Stimulated activated CD4-positive, alpha-beta T cell treated with anti-CD3 and anti-CD28 coated beads, Interleukin-1b, Interleukin-23, amount 100 ng/mL, for 24 hours (primary cell): ENCODE measurements at regions not wholly inside any gene's neighbourhood (a gene's known extent, or its start where the extent isn't known, plus 50 kb on each side); places are given as distances from the start of the nearest gene placed in this dataset.

Experiments
- DNase-seq, 4 experiments: peaks; one replicate each; pipeline ENCODE4 v3.0.0-alpha.2; 2020; ENCODE audit warnings: low read depth in 4 of 4, low spot score in 1 of 4

GRCh38 chr5:125129151-125129806 lies 382.8 kb upstream of the ZNF608 start:
- no peak for DNase-seq

GRCh38 chr5:125130591-125130990 lies 384.2 kb upstream of the ZNF608 start:
- no peak for DNase-seq

- no peak for DNase-seq
These were observed 388.0 kb upstream of the ZNF608 start for GRCh38 chr5:125134216-125135081.

- DNase-seq = no peak
These were observed 391.1 kb upstream of the ZNF608 start for GRCh38 chr5:125137535-125137934.

- DNase-seq = no peak
These were observed 391.8 kb upstream of the ZNF608 start for GRCh38 chr5:125138266-125138665.

GRCh38 chr5:125139590-125139989 lies 393.2 kb upstream of the ZNF608 start:
- no peak for DNase-seq

GRCh38 chr5:125140220-125140619 lies 393.8 kb upstream of the ZNF608 start:
- no peak for DNase-seq

- DNase-seq = no peak
These were observed 394.4 kb upstream of the ZNF608 start for GRCh38 chr5:125140855-125141254.

GRCh38 chr5:125142458-125142857 lies 396.0 kb upstream of the ZNF608 start:
- DNase-seq = no peak

GRCh38 chr5:125143011-125143410 lies 396.6 kb upstream of the ZNF608 start:
- DNase-seq = no peak

GRCh38 chr5:125148076-125148475 lies 401.6 kb upstream of the ZNF608 start:
- no peak for DNase-seq

- DNase-seq = no peak
These were observed 402.3 kb upstream of the ZNF608 start for GRCh38 chr5:125148706-125149105.

- DNase-seq = no peak
These were observed 402.7 kb upstream of the ZNF608 start for GRCh38 chr5:125149110-125149509.

- no peak for DNase-seq
These were observed 403.1 kb upstream of the ZNF608 start for GRCh38 chr5:125149527-125149926.

- no peak for DNase-seq
These were observed 403.7 kb upstream of the ZNF608 start for GRCh38 chr5:125150041-125150669.

GRCh38 chr5:125151150-125151900 lies 404.9 kb upstream of the ZNF608 start:
- DNase-seq = no peak

GRCh38 chr5:125152044-125152443 lies 405.6 kb upstream of the ZNF608 start:
- no peak for DNase-seq

GRCh38 chr5:125152461-125153189 lies 406.2 kb upstream of the ZNF608 start:
- DNase-seq = no peak

GRCh38 chr5:125153231-125153630 lies 406.8 kb upstream of the ZNF608 start:
- DNase-seq = no peak

GRCh38 chr5:125154301-125155110 lies 408.1 kb upstream of the ZNF608 start:
- no peak for DNase-seq
